ENCODE measurements at regions not wholly inside any gene's neighbourhood (a gene's known extent, or its start where the extent isn't known, plus 50 kb on each side); places are given as distances from the start of the nearest gene placed in this dataset.

GRCh38 chr2:118224895-118225311 lies 136.6 kb downstream of the INSIG2 start:
- TF ChIP-seq CTCF (IDR thresholded peaks at IDR 0.05; ENCODE audit: insufficient read depth, low read depth, low read length) = no peak
- no peak for TF ChIP-seq EZH2 (IDR thresholded peaks at IDR 0.05; ENCODE audit: insufficient read depth, low read length)
